DND-41 (cell line): ENCODE measurements at regions not wholly inside any gene's neighbourhood (a gene's known extent, or its start where the extent isn't known, plus 50 kb on each side); places are given as distances from the start of the nearest gene placed in this dataset.

Source experiments
- CTCF ChIP-seq: IDR thresholded peaks from 2 replicates; pipeline ENCODE4 v1.5.1; 2012; ENCODE audit warnings: borderline replicate concordance, low read length, moderate library complexity, mild to moderate bottlenecking; ENCODE audit not compliant: poor library complexity, severe bottlenecking; ENCODE audit errors: extremely low read depth
- EZH2 ChIP-seq: IDR thresholded peaks from 3 replicates; pipeline ENCODE4 v1.6.1; 2012; ENCODE audit warnings: borderline replicate concordance, low read depth, mild to moderate bottlenecking, moderate library complexity, low read length, inconsistent platforms; ENCODE audit not compliant: severe bottlenecking

- no peak for TF ChIP-seq CTCF
- TF ChIP-seq EZH2, result no peak
Observed at GRCh38 chr7:81510122-81510521, 259.7 kb downstream of the HGF start.
